ENCODE measurements at regions not wholly inside any gene's neighbourhood (a gene's known extent, or its start where the extent isn't known, plus 50 kb on each side); places are given as distances from the start of the nearest gene placed in this dataset.

GRCh38 chr3:76788206-76788605 is 251.7 kb upstream of the ROBO2 start:
- no peak for DNase-seq (ENCODE audit: low spot score in 2 of 2, unreplicated experiment in 2 of 2)
- peaks cover 30% of the 10 kb centered on the region for H3K9me3 Mint-ChIP-seq
- H3K27me3 Mint-ChIP-seq (ENCODE audit: low read depth) = no peaks in the 10 kb centered on the region
- no peak for TF ChIP-seq CTCF (IDR thresholded peaks at IDR 0.05; ENCODE audit: unreplicated experiment)
- H3K4me1 Mint-ChIP-seq = no peaks in the 10 kb centered on the region
- no peak overlapping the region for H3K27ac Mint-ChIP-seq
- H3K4me3 Mint-ChIP-seq = no peak overlapping the region
- peaks cover 7% of the 10 kb centered on the region for H3K36me3 Mint-ChIP-seq

GRCh38 chr3:76789237-76789636 is 250.7 kb upstream of the ROBO2 start:
- Mint-ChIP-seq H3K9me3 (peaks cover 19% of the 10 kb centered on the region), H3K27me3 (ENCODE audit: low read depth) (no peaks in the 10 kb centered on the region), H3K27ac (no peak overlapping the region), H3K36me3 (peaks cover under 1% of the 10 kb centered on the region), H3K4me3 (no peak overlapping the region), H3K4me1 (no peaks in the 10 kb centered on the region)
- no peak for DNase-seq (ENCODE audit: low spot score in 2 of 2, unreplicated experiment in 2 of 2)
- no peak for TF ChIP-seq CTCF (IDR thresholded peaks at IDR 0.05; ENCODE audit: unreplicated experiment)

- Mint-ChIP-seq H3K4me1 (peaks cover 5% of the 10 kb centered on the region), H3K9me3 (no peaks in the 10 kb centered on the region), H3K27ac (no peak overlapping the region), H3K36me3 (no peaks in the 10 kb centered on the region), H3K27me3 (ENCODE audit: low read depth) (no peaks in the 10 kb centered on the region), H3K4me3 (no peak overlapping the region)
- TF ChIP-seq CTCF (IDR thresholded peaks at IDR 0.05; ENCODE audit: unreplicated experiment) = no peak
- DNase-seq (ENCODE audit: low spot score in 2 of 2, unreplicated experiment in 2 of 2) = no peak
These were observed 228.5 kb upstream of the ROBO2 start for GRCh38 chr3:76811418-76811817.

- peaks cover under 1% of the 10 kb centered on the region for H3K9me3 Mint-ChIP-seq
- no peak for DNase-seq (ENCODE audit: low spot score in 2 of 2, unreplicated experiment in 2 of 2)
- no peaks in the 10 kb centered on the region for H3K36me3 Mint-ChIP-seq
- H3K27ac Mint-ChIP-seq = no peak overlapping the region
- no peaks in the 10 kb centered on the region for H3K27me3 Mint-ChIP-seq (ENCODE audit: low read depth)
- no peak for TF ChIP-seq CTCF (IDR thresholded peaks at IDR 0.05; ENCODE audit: unreplicated experiment)
- peaks cover 5% of the 10 kb centered on the region for H3K4me1 Mint-ChIP-seq
- no peak overlapping the region for H3K4me3 Mint-ChIP-seq
These were observed 227.2 kb upstream of the ROBO2 start for GRCh38 chr3:76812649-76813242.

- no peaks in the 10 kb centered on the region for H3K27me3 Mint-ChIP-seq (ENCODE audit: low read depth)
- peak overlapping the region; percentile 35 for H3K27ac Mint-ChIP-seq
- H3K36me3 Mint-ChIP-seq = peaks cover 3% of the 10 kb centered on the region
- H3K9me3 Mint-ChIP-seq = peaks cover 14% of the 10 kb centered on the region
- H3K4me1 Mint-ChIP-seq = peaks cover 13% of the 10 kb centered on the region
- TF ChIP-seq CTCF (IDR thresholded peaks at IDR 0.05; ENCODE audit: unreplicated experiment) = no peak
- no peak for DNase-seq (ENCODE audit: low spot score in 2 of 2, unreplicated experiment in 2 of 2)
- no peak overlapping the region for H3K4me3 Mint-ChIP-seq
These were observed 224.3 kb upstream of the ROBO2 start for GRCh38 chr3:76815561-76815960.

- H3K4me3 Mint-ChIP-seq = no peak overlapping the region
- peak overlapping the region; percentile 34 for H3K27ac Mint-ChIP-seq
- no peak for TF ChIP-seq CTCF (IDR thresholded peaks at IDR 0.05; ENCODE audit: unreplicated experiment)
- H3K9me3 Mint-ChIP-seq = peaks cover 14% of the 10 kb centered on the region
- H3K27me3 Mint-ChIP-seq (ENCODE audit: low read depth) = no peaks in the 10 kb centered on the region
- H3K36me3 Mint-ChIP-seq = peaks cover 3% of the 10 kb centered on the region
- no peak for DNase-seq (ENCODE audit: low spot score in 2 of 2, unreplicated experiment in 2 of 2)
- H3K4me1 Mint-ChIP-seq = peaks cover 33% of the 10 kb centered on the region
These were observed 219.4 kb upstream of the ROBO2 start for GRCh38 chr3:76820481-76820880.
